HG02852 (cell line): ENCODE measurements at regions not wholly inside any gene's neighbourhood (a gene's known extent, or its start where the extent isn't known, plus 50 kb on each side); places are given as distances from the start of the nearest gene placed in this dataset.

Experiments
- ATAC-seq: cut with Tn5 transposase; IDR thresholded peaks from one replicate; pipeline ENCODE4 v1.9.1; 2021; ENCODE audit warnings: mild to moderate bottlenecking, moderate library complexity; ENCODE audit not compliant: unreplicated experiment

- ATAC-seq: no peak
Observed at GRCh38 chr2:125837611-125838010, 818.3 kb upstream of the GYPC start.

DNA sequence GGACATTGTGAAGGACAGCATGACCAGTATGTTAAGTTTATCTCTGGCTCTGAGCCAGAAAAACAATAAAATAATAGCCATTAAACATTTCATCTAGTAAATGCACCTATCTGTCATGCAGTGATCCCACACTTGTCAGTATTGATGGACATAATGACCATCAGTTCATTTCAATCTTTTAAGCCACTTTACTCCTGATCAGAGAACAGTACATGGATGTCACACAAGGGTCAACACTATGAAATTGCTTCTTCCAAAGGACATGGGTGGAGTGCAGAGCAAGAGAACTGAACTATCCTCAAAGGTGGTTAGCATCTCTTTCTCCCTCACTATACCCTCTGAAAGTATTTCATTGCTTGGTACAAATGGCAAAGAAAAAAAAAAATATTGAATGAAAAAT lies 816.0 kb upstream of the GYPC start:
- ATAC-seq: no peak

DNA sequence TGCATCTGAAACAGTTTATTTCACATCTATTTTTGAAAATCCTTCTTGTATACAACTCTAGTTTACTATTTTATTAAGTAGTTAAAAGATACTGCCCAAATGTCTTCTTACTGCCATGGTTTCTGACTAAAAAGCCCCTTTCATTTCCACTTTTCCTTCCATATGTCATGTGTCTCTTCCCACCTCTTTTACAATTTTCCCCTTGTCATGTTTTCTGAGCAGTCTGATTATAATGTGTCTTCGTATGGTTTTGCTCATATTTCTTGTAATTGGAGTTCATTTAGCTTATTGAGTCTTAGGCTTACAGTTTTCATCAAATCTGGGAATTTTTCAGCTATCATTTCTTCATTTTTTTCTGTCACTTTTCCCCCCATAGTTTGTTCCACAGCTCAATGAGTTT lies 813.9 kb upstream of the GYPC start:
- ATAC-seq: no peak

DNA sequence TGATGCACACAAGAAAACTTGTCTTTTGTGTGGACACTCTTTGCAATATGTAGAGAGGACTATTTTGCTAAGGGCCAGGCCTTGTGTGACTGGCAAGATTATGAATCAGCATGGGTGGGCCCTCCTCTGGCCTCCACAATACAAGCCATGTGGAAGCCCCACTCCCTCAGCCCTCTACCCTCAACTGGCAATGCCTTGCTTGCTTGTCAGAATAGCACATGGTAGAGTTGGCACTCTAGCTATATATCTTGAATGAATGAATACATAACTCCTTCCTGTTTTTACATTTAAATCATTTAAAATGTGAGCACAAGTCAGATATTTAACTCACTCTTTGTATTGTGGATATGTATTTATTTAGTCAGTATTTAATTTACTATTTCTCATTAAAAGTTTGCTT lies 805.4 kb upstream of the GYPC start:
- no peak for ATAC-seq

DNA sequence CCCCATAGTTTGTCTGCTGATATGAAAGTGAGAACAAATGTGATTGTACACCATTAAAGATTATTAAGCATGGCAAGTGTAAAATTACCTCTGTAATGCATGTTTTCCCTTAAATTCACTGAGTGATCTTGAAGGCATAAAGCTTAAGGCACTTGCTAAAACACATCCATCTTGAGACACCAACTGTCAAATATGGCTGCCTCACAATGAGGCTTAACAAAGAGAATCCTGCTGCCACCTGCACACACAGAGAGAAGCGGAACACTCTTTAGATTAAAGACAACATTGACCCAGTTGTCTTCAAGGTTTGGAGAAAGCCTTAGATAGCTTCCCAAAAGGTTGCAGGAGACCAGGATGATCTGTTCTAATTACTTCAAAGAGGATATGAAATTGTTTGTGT lies 803.6 kb upstream of the GYPC start:
- no peak for ATAC-seq

GRCh38 chr2:125853626-125854025 lies 802.3 kb upstream of the GYPC start:
- ATAC-seq: no peak

DNA sequence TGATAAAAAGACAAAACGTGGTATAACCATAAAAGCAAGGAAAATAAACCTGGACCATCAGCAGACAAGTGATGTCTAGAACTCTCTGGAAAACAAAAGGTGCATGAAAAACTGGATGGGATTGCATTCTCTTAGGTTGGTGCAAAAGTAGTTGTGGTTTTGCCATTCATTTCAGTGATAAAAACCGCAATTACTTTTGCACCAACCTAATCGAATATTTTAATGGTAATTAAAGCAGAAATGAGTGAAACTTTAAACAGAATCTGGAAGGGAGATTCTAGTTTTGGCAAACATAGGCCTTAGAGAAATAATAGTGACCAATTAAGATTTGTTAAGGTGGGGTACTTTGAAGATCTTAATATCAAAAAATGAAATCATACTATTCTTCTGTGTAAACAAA lies 800.8 kb upstream of the GYPC start:
- ATAC-seq: no peak

DNA sequence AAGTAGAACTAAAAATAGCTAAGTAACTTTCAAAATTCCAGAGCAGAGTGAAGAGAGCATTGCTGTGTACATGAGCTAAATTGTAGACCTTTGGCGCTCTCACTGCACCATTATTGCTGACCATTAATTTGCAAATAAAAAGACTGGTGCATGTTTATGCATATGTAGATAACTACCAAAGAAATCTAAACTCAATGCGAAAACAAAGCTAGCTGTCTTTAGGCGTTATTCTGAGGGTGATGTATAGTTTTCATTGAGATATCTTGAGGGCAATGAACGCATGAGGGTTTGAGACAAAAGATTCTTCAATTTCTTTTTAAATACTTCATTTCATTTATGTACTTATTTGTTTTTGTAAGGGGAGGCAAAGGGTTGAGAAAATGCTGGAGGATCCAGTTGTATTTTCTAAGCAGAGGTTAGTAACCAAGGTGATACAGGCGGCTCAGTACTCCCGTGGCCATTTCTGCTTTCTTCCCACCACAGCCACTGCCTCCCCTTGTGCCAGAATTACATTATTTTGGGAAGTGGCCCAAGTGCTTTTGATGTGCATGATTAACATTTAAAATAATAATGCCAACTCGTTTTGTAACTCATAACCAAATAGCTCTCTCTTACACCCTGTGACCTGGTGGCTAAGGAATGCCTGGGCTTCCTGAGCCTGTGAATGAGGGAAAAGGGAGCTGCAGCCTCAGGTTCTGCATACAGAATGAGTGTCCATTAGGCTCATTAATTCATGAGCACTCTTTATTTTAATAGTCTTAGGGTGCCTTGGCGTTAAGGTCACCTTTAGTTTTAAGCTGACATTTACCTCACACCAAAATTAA lies 797.8 kb upstream of the GYPC start:
- no peak for ATAC-seq

- no peak for ATAC-seq
Observed at GRCh38 chr2:125861461-125861860, 794.5 kb upstream of the GYPC start.

- no peak for ATAC-seq
Observed at GRCh38 chr2:125867908-125868307, 788.0 kb upstream of the GYPC start.

DNA sequence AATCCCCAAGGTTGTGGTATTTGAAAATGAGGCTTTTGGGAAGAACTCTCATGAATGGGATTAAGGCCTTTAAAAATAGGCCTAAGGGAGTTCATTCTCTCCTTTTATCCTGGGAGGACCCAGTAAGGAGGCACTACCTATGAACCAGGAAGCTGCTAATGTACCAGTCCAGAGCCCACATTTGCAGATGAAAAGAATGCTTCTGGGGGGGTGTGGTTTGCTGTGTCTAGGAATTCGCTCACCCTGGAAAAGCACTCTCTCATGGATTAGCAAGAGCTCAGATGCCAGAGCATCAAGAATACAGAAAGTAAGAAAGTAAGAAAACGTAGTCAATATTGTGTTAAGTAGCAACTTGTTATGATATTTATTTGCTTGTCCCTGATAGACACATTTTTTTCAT lies 785.7 kb upstream of the GYPC start:
- ATAC-seq: no peak

GRCh38 chr2:125870746-125871145 lies 785.2 kb upstream of the GYPC start:
- no peak for ATAC-seq

DNA sequence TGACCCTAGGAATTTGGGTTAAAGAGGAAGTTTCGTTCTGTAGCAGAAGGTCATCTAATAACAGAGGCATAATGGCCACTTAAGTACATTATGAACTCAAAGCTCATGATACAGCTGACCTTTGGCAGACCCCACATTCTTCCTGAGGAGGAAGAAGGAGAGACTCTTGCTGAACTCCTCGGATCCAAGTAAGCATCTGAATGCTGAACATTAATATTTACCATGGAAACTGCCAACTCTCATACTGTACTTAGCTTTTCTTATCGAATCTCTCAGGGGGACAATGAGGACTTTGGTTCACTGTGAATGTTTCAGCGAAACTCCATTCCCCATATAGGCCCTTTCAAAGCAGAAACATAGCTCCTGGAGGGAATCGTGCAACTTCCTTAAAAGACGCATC lies 781.4 kb upstream of the GYPC start:
- ATAC-seq: no peak

DNA sequence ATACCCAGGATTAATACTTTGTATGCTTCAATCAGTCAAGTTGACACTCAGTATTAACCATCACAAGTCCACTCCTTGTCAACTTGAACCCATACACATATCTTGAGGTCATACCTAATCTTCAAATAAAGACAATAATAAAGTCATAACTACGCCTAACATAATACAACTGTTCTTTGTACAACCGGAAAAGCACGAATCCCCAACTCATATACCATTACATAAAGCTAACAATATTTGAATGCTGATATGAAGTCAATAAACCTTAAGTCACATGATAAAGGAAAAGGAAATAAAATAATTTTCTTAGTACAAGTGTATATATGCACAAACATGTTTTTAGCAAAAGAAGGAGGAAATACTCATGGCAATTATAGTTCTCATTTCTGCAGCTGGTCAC lies 770.6 kb upstream of the GYPC start:
- no peak for ATAC-seq

- ATAC-seq: no peak
Observed at GRCh38 chr2:125886153-125886552, 769.8 kb upstream of the GYPC start.

- ATAC-seq: no peak
Observed at GRCh38 chr2:125901278-125901677, 754.7 kb upstream of the GYPC start.

DNA sequence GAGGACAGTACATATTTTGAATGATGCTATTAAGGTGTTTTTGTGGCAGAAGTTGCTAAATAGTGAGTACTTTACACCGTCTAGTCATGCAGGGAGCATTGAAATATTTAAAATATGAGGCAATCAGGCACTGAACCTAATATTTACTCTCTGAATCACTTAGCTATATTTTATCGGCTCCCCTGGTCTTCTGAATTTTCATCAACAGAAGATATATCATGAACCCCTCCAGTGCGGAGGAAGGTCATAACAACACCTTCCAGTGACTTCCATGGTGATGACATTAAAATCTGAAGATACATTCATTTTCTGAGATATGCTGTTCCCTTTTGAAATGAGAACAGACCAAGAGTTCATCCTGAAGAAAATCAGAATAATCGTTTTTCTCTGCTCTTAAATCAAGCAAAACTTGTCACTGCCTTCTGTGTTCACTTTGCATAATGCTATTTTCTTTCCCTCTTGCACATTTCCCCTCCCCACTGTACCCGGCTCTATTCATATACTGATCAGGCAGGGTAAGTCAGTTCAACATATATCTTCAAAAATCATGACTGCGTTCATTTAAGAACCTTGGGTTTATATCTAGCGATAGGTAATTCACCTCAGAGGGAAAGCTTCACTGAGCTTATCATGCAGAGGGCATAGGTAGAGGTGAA lies 729.9 kb upstream of the GYPC start:
- ATAC-seq: no peak

DNA sequence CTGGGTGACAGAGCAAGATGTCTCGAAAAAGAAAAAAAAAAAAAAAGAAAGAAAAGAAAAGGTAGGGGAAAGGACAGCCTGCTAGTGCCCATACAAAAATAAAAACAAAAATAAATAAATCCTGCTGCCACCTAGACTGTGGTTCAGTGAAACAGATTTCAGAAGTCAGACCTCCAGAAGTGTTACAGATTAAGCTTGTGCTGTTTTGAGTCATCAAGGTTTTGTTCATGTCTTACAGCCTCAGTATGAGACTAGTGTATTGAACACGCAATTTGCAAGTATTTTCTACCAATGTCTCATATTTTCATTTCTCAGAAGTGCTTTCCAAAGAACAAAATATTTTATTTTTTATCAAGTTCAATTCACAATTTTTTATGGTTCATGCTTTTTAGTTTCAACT lies 720.4 kb upstream of the GYPC start:
- peak; percentile 73 for ATAC-seq

DNA sequence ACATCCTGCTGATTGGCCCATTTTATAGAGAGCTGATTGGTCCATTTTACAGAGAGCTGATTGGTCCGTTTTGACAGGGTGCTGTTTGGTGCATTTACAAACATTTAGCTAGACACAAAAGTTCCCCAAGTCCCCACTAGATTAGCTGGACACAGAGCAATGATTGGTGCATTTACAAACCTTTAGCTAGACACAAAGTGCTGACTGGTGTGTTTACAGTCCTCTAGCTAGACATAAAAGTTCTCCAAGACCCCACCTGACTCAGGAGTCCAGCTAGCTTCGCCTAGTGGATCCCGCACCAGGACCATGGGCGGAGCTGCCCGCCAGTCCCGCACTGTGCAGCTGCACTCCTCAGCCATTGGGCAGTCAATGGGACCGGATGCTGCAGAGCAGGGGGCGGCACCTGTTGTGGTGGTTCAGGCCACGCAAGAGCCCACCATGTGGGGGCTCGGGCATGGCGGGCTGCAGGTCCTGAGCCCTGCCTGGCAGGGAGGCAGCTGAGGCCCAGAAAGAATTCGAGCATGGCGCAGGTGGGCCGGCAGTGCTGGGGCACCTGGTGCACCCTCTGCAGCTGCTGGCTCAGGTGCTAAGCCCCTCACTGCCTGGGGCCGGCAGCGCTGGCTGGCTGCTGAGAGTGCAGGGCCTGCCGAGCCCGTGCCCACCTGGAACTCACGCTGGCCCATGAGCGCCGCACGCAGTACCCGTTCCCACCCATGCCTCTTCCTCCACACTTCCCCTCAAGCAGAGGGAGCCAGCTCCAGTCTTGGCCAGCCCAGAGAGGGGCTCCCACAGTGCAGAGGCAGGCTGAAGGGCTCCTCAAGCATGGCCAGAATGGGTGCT lies 713.2 kb upstream of the GYPC start:
- ATAC-seq: no peak

DNA sequence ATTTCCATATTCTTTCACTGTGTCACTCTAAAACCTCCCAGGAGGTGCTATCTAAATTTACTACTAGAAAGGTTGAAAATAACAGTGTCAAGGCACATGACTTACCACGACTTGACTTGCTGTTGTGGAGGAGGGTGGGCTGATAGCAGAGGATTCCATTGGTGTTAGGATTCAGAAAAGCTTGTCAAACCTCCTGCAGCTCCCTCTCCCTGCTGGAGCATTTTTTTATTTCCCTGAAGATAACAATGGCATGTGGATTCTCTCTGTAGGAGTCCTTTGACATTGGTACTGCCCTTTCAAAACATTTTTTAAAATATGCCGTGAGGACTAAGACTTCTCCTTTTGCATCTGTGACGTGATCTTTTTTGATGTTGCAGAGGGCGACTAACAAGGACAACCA lies 696.9 kb upstream of the GYPC start:
- ATAC-seq: no peak

- ATAC-seq: no peak
Observed at GRCh38 chr2:125961739-125962138, 694.2 kb upstream of the GYPC start.

- ATAC-seq: no peak
Observed at GRCh38 chr2:125979886-125980285, 676.1 kb upstream of the GYPC start.
